IMR-90 (cell line): ENCODE measurements at regions not wholly inside any gene's neighbourhood (a gene's known extent, or its start where the extent isn't known, plus 50 kb on each side); places are given as distances from the start of the nearest gene placed in this dataset.

ENCODE experiments used
- ATAC-seq: fragments of 200-7000 bp; cut with Tn5 transposase; 2 replicates; pipeline ENCODE4 v1.9.1; 2020; ENCODE audit warnings: low read depth, mild to moderate bottlenecking, moderate library complexity
- BruUV-seq: library from RNA; stranded (reverse); fragments of 400-500 nt; replicated peaks from 2 replicates; lab custom pipeline; 2021; lab: Mats Ljungman, UMichigan
- CTCF ChIA-PET: fragments of 300-600 bp; formaldehyde crosslinking; extraction: SDS; loops from one replicate; lab custom pipeline; 2021; ENCODE audit warnings: antibody characterized with exemption; lab: Yijun Ruan, JAX
- POLR2A ChIA-PET: fragments of 300-600 bp; sonication (Branson Sonifier 250); formaldehyde crosslinking; loops from one replicate; lab custom pipeline; 2022; ENCODE audit warnings: antibody characterized with exemption; ENCODE audit not compliant: unreplicated experiment; lab: Charles Lee
- DNase-seq: peaks from one replicate; pipeline ENCODE4 v3.0.0; 2013
- H2AFZ ChIP-seq: replicated peaks from 2 replicates; pipeline ENCODE3; 2013; ENCODE audit warnings: low read length, mild to moderate bottlenecking; ENCODE audit not compliant: poor library complexity
- H2AK5ac ChIP-seq: 2 replicates; pipeline ENCODE4 v1.6.1; 2013; ENCODE audit warnings: low read depth, low read length, inconsistent platforms
- H2AK9ac ChIP-seq: replicated peaks from 2 replicates; pipeline ENCODE3; 2013; ENCODE audit warnings: mild to moderate bottlenecking, low read depth, low read length, moderate library complexity; ENCODE audit not compliant: poor library complexity
- H2BK120ac ChIP-seq: 2 replicates; pipeline ENCODE4 v1.6.1; 2013; ENCODE audit warnings: low read depth, low read length, inconsistent platforms
- H2BK15ac ChIP-seq: 3 replicates; pipeline ENCODE4 v1.6.1; 2013; ENCODE audit warnings: low read depth, low read length, inconsistent platforms
- H2BK20ac ChIP-seq: 2 replicates; pipeline ENCODE4 v1.6.1; 2013; ENCODE audit warnings: low read depth, mild to moderate bottlenecking, inconsistent platforms, low read length, moderate library complexity
- H2BK5ac ChIP-seq: 2 replicates; pipeline ENCODE4 v1.6.1; 2013; ENCODE audit warnings: mild to moderate bottlenecking, low read depth, low read length, inconsistent platforms; ENCODE audit not compliant: poor library complexity, severe bottlenecking
- H3K14ac ChIP-seq: replicated peaks from 2 replicates; pipeline ENCODE4 v1.6.1; 2013; ENCODE audit warnings: low read depth, low read length, inconsistent platforms
- H3K18ac ChIP-seq: 2 replicates; pipeline ENCODE4 v1.6.1; 2013; ENCODE audit warnings: low read depth, low read length, control low read depth
- H3K23ac ChIP-seq: 2 replicates; pipeline ENCODE4 v1.6.1; 2013; ENCODE audit warnings: low read depth, low read length, inconsistent platforms
- H3K27ac ChIP-seq: 2 replicates; pipeline ENCODE4 v1.5.1; 2013; ENCODE audit warnings: mild to moderate bottlenecking, control low read depth, low read length; ENCODE audit not compliant: insufficient read depth
- H3K27me3 ChIP-seq: 2 replicates; pipeline ENCODE4 v1.6.1; 2013; ENCODE audit warnings: low read length; ENCODE audit not compliant: control insufficient read depth, insufficient read depth
- H3K36me3 ChIP-seq: 2 replicates; pipeline ENCODE4 v1.6.1; 2013; ENCODE audit warnings: low read length, mixed read lengths; ENCODE audit not compliant: control insufficient read depth, insufficient read depth
- H3K4ac ChIP-seq: 2 replicates; pipeline ENCODE4 v1.6.1; 2013; ENCODE audit warnings: low read depth, low read length, inconsistent platforms
- H3K4me1 ChIP-seq: 2 replicates; pipeline ENCODE4 v1.6.1; 2013; ENCODE audit warnings: low read length, mixed read lengths; ENCODE audit not compliant: control insufficient read depth, insufficient read depth
- H3K4me2 ChIP-seq: 2 replicates; pipeline ENCODE4 v1.6.1; 2013; ENCODE audit warnings: low read depth, mild to moderate bottlenecking, control low read depth, low read length, moderate library complexity
- H3K4me3 ChIP-seq: 2 replicates; pipeline ENCODE4 v1.5.1; 2013; ENCODE audit warnings: low read depth, mild to moderate bottlenecking, control low read depth, low read length, moderate library complexity; ENCODE audit not compliant: insufficient read depth
- H3K56ac ChIP-seq: 2 replicates; pipeline ENCODE4 v1.6.1; 2013; ENCODE audit warnings: low read length, inconsistent platforms; ENCODE audit not compliant: insufficient read depth; ENCODE audit errors: extremely low read depth
- H3K79me1 ChIP-seq, 2 experiments: 2 replicates each; pipeline ENCODE4 v1.6.1; 2013; ENCODE audit warnings: low read length in 2 of 2, inconsistent platforms in 1 of 2, low read depth in 1 of 2
- H3K9ac ChIP-seq: 2 replicates; pipeline ENCODE4 v1.6.1; 2013; ENCODE audit warnings: low read depth, low read length, control low read depth
- H3K9me1 ChIP-seq: 2 replicates; pipeline ENCODE4 v1.6.1; 2013; ENCODE audit warnings: low read length, inconsistent platforms; ENCODE audit not compliant: insufficient read depth
- H3K9me3 ChIP-seq: 2 replicates; pipeline ENCODE4 v1.6.1; 2013; ENCODE audit warnings: low read length; ENCODE audit not compliant: control insufficient read depth, insufficient read depth
- H4K20me1 ChIP-seq: 2 replicates; pipeline ENCODE4 v1.6.1; 2013; ENCODE audit warnings: low read length, inconsistent platforms; ENCODE audit not compliant: insufficient read depth
- H4K5ac ChIP-seq: 2 replicates; pipeline ENCODE4 v1.6.1; 2013; ENCODE audit warnings: mild to moderate bottlenecking, low read depth, low read length, control low read depth
- H4K8ac ChIP-seq, 2 experiments: 2 replicates each; pipeline ENCODE4 v1.6.1; 2013; ENCODE audit warnings: low read depth in 2 of 2, low read length in 2 of 2, control low read depth in 1 of 2, inconsistent platforms in 1 of 2
- H4K91ac ChIP-seq: 2 replicates; pipeline ENCODE4 v1.6.1; 2013; ENCODE audit warnings: low read depth, low read length, inconsistent platforms; ENCODE audit not compliant: insufficient read depth
- FOS ChIP-seq: fragments of 150-350 bp; IDR thresholded peaks from 2 replicates; pipeline ENCODE4 v1.6.1; 2016; ENCODE audit warnings: low read depth, low read length
- MAFK ChIP-seq: IDR thresholded peaks from 2 replicates; pipeline ENCODE4 v1.6.1; 2012; ENCODE audit warnings: low read depth, low read length, improper control_type of control experiment
- MAZ ChIP-seq: IDR thresholded peaks from 2 replicates; pipeline ENCODE4 v1.6.1; 2012; ENCODE audit warnings: low read depth, mild to moderate bottlenecking, low read length, improper control_type of control experiment, moderate library complexity, borderline replicate concordance
- MXI1 ChIP-seq: IDR thresholded peaks from 2 replicates; pipeline ENCODE4 v1.6.1; 2012; ENCODE audit warnings: low read depth, mild to moderate bottlenecking, low read length, moderate library complexity, borderline replicate concordance
- NFE2L2 ChIP-seq: fragments of 150-350 bp; IDR thresholded peaks from 2 replicates; pipeline ENCODE4 v1.6.1; 2016; ENCODE audit warnings: low read depth, mild to moderate bottlenecking, low read length
- RAD21 ChIP-seq: IDR thresholded peaks from 2 replicates; pipeline ENCODE4 v1.6.1; 2012; ENCODE audit warnings: low read length, improper control_type of control experiment
- RCOR1 ChIP-seq: IDR thresholded peaks from 2 replicates; pipeline ENCODE4 v1.6.1; 2012; ENCODE audit warnings: mild to moderate bottlenecking, low read length, improper control_type of control experiment; ENCODE audit not compliant: insufficient replicate concordance
- SMC3 ChIP-seq: fragments of 150-350 bp; IDR thresholded peaks from 2 replicates; pipeline ENCODE4 v1.6.1; 2016; ENCODE audit warnings: low read depth, mild to moderate bottlenecking, antibody characterized with exemption, low read length, moderate library complexity
- WGBS, 2 experiments: methylation state at CpG; one replicate each; pipeline versions ENCODE4 v1.1.5 to v1.1.7; 2013; ENCODE audit warnings: missing lambda C conversion rate in 2 of 2; ENCODE audit not compliant: insufficient read length in 1 of 2; ENCODE audit errors: extremely low coverage in 2 of 2; 5-methylcytosine and 5-hydroxymethylcytosine counted together
- dilution Hi-C: fragments of 300-500 bp; cut with HindIII; formaldehyde crosslinking; loops from one replicate; pipeline ENCODE4 v1.14.3; 2018; ENCODE audit warnings: low sequenced_read_pairs; ENCODE audit not compliant: unreplicated experiment
- in situ Hi-C: fragments of 300-500 bp; cut with MboI; formaldehyde crosslinking; loops from 3 replicates; pipeline ENCODE4 v1.14.3; 2019; ENCODE audit warnings: low sequenced_read_pairs, inconsistent platforms, mixed read lengths
- intact Hi-C: fragments of 100-400 bp; cut with micrococcal nuclease; formaldehyde crosslinking; loops from 2 replicates; pipeline ENCODE4 v1.10.0; 2022
- TF ChIP-seq, protein P1 (sequence below): fragments of 150-350 bp; IDR thresholded peaks from 2 replicates; pipeline ENCODE4 v1.6.1; 2016; ENCODE audit warnings: low read depth, mild to moderate bottlenecking, low read length, moderate library complexity, borderline replicate concordance
- TF ChIP-seq, protein P2 (sequence below): conservative IDR thresholded peaks from 2 replicates; pipeline ENCODE4 v1.5.1; 2012; ENCODE audit warnings: mild to moderate bottlenecking, low read depth, low read length, improper control_type of control experiment

DNA sequence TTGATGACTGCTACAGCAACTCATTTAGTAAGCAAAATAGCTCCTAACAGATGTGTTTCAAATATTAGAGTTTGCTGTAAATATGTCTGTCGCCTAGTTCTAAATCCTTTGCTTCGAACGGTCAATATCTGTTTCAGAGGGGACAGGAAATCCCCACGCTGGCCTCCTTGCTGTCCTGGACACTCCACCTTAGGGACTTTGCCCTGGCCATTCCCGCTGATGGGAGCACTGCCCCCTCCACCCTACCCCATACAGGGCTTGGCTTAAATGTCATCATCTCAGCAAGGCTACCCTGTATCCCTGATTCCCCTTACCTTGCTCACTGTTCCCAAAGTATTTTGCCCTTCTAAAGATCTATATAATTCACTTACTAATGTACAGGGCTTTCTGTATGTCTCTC lies 86.1 kb upstream of the HIVEP3 start:
- Histone ChIP-seq H3K4ac (no peak overlapping the region), H3K9me1 (no peaks in the 10 kb centered on the region; the same call in 1 of the 2 replicates), H4K5ac (no peak overlapping the region), H2BK120ac (no peak overlapping the region), H2AFZ (no peak overlapping the region), H2BK15ac (no peak overlapping the region), H2BK20ac (no peak overlapping the region), H3K4me3 (no peak overlapping the region), H4K91ac (no peak overlapping the region), H4K8ac (no peak overlapping the region), H3K14ac (no peak overlapping the region), H2AK9ac (no peak overlapping the region), H3K4me2 (no peak overlapping the region), H3K79me1 (no peaks in the 10 kb centered on the region), H3K4me1 (no peaks in the 10 kb centered on the region), H4K20me1 (no peaks in the 10 kb centered on the region), H3K9ac (no peak overlapping the region), H3K27me3 (no peaks in the 10 kb centered on the region), H2BK5ac (no peak overlapping the region), H3K23ac (no peak overlapping the region), H3K56ac (no peak overlapping the region), H2AK5ac (no peak overlapping the region), H3K9me3 (no peaks in the 10 kb centered on the region), H3K18ac (no peak overlapping the region), H3K27ac (no peak overlapping the region), H3K36me3 (no peaks in the 10 kb centered on the region)
- ChIA-PET POLR2A (no interaction called here), CTCF (no interaction called here)
- dilution Hi-C loops (no loop called here), intact Hi-C loops (no loop called here), in situ Hi-C loops (no loop called here)
- TF ChIP-seq NFE2L2 (no peak), RCOR1 (no peak), FOS (no peak), SMC3 (no peak), MXI1 (no peak), RAD21 (no peak), MAZ (no peak), MAFK (no peak)
- TF ChIP-seq, protein P1, sequence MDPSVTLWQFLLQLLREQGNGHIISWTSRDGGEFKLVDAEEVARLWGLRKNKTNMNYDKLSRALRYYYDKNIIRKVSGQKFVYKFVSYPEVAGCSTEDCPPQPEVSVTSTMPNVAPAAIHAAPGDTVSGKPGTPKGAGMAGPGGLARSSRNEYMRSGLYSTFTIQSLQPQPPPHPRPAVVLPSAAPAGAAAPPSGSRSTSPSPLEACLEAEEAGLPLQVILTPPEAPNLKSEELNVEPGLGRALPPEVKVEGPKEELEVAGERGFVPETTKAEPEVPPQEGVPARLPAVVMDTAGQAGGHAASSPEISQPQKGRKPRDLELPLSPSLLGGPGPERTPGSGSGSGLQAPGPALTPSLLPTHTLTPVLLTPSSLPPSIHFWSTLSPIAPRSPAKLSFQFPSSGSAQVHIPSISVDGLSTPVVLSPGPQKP: no peak
- TF ChIP-seq, protein P2, sequence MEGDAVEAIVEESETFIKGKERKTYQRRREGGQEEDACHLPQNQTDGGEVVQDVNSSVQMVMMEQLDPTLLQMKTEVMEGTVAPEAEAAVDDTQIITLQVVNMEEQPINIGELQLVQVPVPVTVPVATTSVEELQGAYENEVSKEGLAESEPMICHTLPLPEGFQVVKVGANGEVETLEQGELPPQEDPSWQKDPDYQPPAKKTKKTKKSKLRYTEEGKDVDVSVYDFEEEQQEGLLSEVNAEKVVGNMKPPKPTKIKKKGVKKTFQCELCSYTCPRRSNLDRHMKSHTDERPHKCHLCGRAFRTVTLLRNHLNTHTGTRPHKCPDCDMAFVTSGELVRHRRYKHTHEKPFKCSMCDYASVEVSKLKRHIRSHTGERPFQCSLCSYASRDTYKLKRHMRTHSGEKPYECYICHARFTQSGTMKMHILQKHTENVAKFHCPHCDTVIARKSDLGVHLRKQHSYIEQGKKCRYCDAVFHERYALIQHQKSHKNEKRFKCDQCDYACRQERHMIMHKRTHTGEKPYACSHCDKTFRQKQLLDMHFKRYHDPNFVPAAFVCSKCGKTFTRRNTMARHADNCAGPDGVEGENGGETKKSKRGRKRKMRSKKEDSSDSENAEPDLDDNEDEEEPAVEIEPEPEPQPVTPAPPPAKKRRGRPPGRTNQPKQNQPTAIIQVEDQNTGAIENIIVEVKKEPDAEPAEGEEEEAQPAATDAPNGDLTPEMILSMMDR: no peak
- ATAC-seq (no peak), DNase-seq (no peak)
- no TSS peak for BruUV-seq
- 89% methylated on average over 3 of the region's 5 CpGs; no CpG with 5 or more reads in 1 of the 2 experiments for WGBS, 2 experiments
